ENCODE measurements at regions not wholly inside any gene's neighbourhood (a gene's known extent, or its start where the extent isn't known, plus 50 kb on each side); places are given as distances from the start of the nearest gene placed in this dataset.
A peak's percentile ranks its signal among the peaks of the same experiment; 100 is the strongest.

DNA sequence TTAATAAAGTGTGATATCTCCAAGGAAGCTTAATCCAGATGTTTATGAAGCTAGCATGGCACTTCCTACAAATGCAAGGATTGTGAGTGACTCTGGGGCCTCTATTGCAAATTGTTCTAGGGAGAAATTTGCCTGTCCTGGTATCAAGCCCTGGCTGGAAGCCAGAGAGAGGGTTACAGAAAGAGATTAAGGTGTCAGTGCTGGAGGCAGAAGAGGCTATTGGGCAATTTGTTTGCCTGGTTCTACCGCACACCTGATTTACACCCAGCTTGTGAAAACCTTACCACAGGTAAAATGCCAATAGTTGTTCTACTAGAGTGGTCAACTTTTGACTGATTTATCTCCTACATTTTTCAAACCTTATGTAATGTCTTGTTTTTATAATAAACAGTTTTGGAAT is 186.7 kb upstream of the FAT1 start:
- Histone ChIP-seq H3K4me1 (ENCODE audit: control insufficient read depth, insufficient read depth, low read length) (no peaks in the 10 kb centered on the region), H3K36me3 (ENCODE audit: control insufficient read depth, insufficient read depth, low read length) (no peaks in the 10 kb centered on the region), H3K9me3 (ENCODE audit: control insufficient read depth, low read depth, low read length) (no peaks in the 10 kb centered on the region), H3K27ac (ENCODE audit: low read length) (no peak overlapping the region), H3K27me3 (ENCODE audit: control insufficient read depth, insufficient read depth, low read length) (no peaks in the 10 kb centered on the region), H3K4me3 (ENCODE audit: low read length) (no peak overlapping the region)
- peak in 1 of 2 donors; percentile 18 for DNase-seq
- WGBS (ENCODE audit: insufficient coverage, low lambda C conversion rate): no CpG with 5 or more reads among the region's 1 CpG

DNA sequence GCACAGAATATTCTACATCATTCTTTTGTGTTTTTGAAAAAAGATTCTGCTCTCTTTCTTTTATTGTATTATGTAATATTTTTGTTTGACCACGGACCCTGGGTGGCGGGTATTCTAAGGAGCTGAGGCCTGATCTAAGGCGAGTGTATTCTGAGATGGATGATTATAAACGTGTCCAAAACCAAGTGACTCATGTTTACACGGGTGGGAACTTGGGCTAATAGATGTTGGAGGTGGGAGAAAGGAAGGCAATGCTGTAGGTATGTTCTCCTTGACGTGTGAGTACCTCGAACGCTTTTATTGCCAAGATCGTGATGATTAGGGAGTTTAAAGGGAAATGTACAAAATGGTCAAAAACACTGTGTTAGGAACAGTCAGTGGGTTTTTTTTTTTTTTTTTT is 188.9 kb upstream of the FAT1 start:
- H3K27ac ChIP-seq (ENCODE audit: low read length): no peak overlapping the region
- H3K27me3 ChIP-seq (ENCODE audit: control insufficient read depth, insufficient read depth, low read length): no peaks in the 10 kb centered on the region
- no peak overlapping the region for H3K4me3 ChIP-seq (ENCODE audit: low read length)
- DNase-seq: no peak
- WGBS (ENCODE audit: insufficient coverage, low lambda C conversion rate): 53% methylated on average over 3 of the region's 9 CpGs
- H3K4me1 ChIP-seq (ENCODE audit: control insufficient read depth, insufficient read depth, low read length): no peaks in the 10 kb centered on the region
- no peaks in the 10 kb centered on the region for H3K9me3 ChIP-seq (ENCODE audit: control insufficient read depth, low read depth, low read length)
- no peaks in the 10 kb centered on the region for H3K36me3 ChIP-seq (ENCODE audit: control insufficient read depth, insufficient read depth, low read length)

DNA sequence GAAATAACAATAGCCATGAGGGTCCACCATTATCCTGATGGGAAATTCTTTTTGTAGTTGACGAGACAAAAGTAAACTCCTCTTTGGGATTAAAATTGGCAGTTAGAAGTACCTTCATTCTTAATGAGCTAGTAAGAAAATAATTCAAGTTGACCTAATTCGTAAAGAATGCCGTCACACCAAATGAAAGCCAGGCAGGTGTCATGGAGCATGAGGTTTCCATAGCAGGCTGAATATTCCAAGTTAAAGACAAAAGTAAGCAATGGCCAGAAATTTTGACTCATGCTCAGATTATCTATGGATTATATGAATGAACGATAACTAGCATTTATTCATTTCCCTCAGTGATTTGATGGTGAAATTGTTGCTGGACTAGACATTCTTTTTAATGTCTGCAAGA is 192.2 kb upstream of the FAT1 start:
- H3K4me3 ChIP-seq (ENCODE audit: low read length): no peak overlapping the region
- H3K27ac ChIP-seq (ENCODE audit: low read length): no peak overlapping the region
- 100% methylated on average over 1 of the region's 4 CpGs for WGBS (ENCODE audit: insufficient coverage, low lambda C conversion rate)

DNA sequence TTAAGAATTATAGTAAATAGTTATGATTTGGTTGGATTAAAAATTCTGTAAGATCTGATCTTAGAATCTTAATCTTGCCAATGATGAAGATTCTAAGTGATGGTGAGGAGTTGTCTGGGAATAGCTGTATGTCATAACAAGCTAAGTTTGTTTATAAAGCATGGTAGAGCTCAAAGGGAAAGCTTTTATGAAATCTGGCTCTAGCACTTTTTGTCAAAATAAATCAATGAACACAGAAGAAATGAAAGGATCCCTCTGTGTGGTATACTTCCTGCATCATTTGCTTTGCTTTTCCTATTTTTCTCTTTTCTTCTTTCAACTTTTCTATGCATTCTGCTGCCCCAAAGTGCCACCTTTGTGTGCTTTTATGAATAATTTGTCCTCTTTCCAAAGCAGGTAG is 193.5 kb upstream of the FAT1 start:
- no peaks in the 10 kb centered on the region for H3K36me3 ChIP-seq (ENCODE audit: control insufficient read depth, insufficient read depth, low read length)
- no peak overlapping the region for H3K4me3 ChIP-seq (ENCODE audit: low read length)
- H3K4me1 ChIP-seq (ENCODE audit: control insufficient read depth, insufficient read depth, low read length): no peaks in the 10 kb centered on the region
- H3K9me3 ChIP-seq (ENCODE audit: control insufficient read depth, low read depth, low read length): peaks cover 4% of the 10 kb centered on the region
- H3K27me3 ChIP-seq (ENCODE audit: control insufficient read depth, insufficient read depth, low read length): no peaks in the 10 kb centered on the region
- H3K27ac ChIP-seq (ENCODE audit: low read length): no peak overlapping the region
- no peak for DNase-seq

More for the DNA sequence above, 192.2 kb upstream of the FAT1 start:
- Histone ChIP-seq H3K9me3 (ENCODE audit: control insufficient read depth, low read depth, low read length) (peaks cover 4% of the 10 kb centered on the region), H3K36me3 (ENCODE audit: control insufficient read depth, insufficient read depth, low read length) (no peaks in the 10 kb centered on the region), H3K4me1 (ENCODE audit: control insufficient read depth, insufficient read depth, low read length) (no peaks in the 10 kb centered on the region), H3K27me3 (ENCODE audit: control insufficient read depth, insufficient read depth, low read length) (no peaks in the 10 kb centered on the region)
- DNase-seq: no peak

DNA sequence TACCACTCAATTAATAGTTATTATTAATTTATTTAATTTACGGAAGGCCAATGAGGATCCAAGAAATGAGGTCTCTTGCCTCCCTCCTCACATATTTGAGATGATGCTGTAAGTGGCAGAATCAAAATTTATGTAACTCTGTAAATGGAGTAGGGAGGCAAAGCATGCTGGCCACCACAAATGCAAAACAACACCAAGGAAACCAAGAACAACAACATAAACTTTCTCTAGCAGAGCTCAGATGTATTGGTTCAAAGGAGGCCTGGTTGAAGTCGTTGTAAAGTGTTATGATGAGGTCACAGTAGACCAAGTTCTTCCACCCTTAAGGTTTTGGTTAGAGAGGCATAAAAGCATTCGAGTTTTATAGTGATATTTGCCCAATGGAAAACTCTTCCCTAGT is 194.8 kb upstream of the FAT1 start:
- H3K36me3 ChIP-seq (ENCODE audit: control insufficient read depth, insufficient read depth, low read length): no peaks in the 10 kb centered on the region
- no peak overlapping the region for H3K27ac ChIP-seq (ENCODE audit: low read length)
- H3K9me3 ChIP-seq (ENCODE audit: control insufficient read depth, low read depth, low read length): peaks cover 4% of the 10 kb centered on the region
- H3K4me3 ChIP-seq (ENCODE audit: low read length): no peak overlapping the region
- DNase-seq: no peak
- H3K27me3 ChIP-seq (ENCODE audit: control insufficient read depth, insufficient read depth, low read length): no peaks in the 10 kb centered on the region
- H3K4me1 ChIP-seq (ENCODE audit: control insufficient read depth, insufficient read depth, low read length): no peaks in the 10 kb centered on the region
- WGBS (ENCODE audit: insufficient coverage, low lambda C conversion rate): 100% methylated on average over 1 of the region's 3 CpGs

DNA sequence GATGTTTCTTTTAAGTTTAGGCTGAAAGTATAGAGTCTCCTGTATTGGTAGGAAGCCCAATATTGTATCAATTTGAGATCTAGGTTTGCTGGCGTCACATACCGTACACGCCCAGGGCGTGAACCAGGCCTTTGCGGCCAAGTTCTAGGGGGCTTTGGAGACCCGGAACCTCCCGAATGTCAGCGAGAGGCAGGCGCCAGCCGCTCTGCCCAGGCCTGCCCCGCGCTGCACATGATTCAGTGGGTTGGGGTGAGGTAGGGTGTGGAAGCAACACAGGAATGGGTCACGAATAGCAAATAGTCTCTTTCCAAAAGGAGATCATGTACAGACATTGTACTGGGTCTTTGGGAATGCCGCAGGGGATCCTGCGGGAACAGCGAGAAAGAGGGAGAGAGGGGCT is 195.7 kb upstream of the FAT1 start:
- Histone ChIP-seq H3K4me3 (ENCODE audit: low read length) (no peak overlapping the region), H3K36me3 (ENCODE audit: control insufficient read depth, insufficient read depth, low read length) (no peaks in the 10 kb centered on the region), H3K27ac (ENCODE audit: low read length) (no peak overlapping the region), H3K9me3 (ENCODE audit: control insufficient read depth, low read depth, low read length) (peaks cover 4% of the 10 kb centered on the region), H3K4me1 (ENCODE audit: control insufficient read depth, insufficient read depth, low read length) (no peaks in the 10 kb centered on the region), H3K27me3 (ENCODE audit: control insufficient read depth, insufficient read depth, low read length) (no peaks in the 10 kb centered on the region)
- WGBS (ENCODE audit: insufficient coverage, low lambda C conversion rate): 92% methylated on average over 4 of the region's 16 CpGs
- DNase-seq: no peak

DNA sequence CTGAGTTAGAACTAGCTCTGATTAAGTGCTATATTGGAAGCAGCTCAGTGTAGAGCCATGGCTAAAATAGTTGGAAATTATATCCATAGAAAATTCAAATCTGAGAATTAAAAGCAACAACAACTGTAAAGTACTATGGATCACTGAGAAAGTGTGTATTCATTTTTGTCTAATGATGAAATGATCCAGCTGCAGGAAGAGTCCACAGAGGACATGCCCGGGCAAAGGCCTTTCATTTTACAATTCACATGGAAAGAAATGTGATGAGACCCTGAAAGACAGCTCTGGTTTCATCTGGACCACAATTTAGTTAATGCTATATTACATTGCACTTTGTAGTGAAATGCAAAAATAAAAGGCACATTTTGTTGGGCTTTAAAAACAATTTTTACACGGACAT is 196.8 kb upstream of the FAT1 start:
- Histone ChIP-seq H3K36me3 (ENCODE audit: control insufficient read depth, insufficient read depth, low read length) (no peaks in the 10 kb centered on the region), H3K4me1 (ENCODE audit: control insufficient read depth, insufficient read depth, low read length) (no peaks in the 10 kb centered on the region), H3K27ac (ENCODE audit: low read length) (no peak overlapping the region), H3K4me3 (ENCODE audit: low read length) (no peak overlapping the region), H3K27me3 (ENCODE audit: control insufficient read depth, insufficient read depth, low read length) (no peaks in the 10 kb centered on the region), H3K9me3 (ENCODE audit: control insufficient read depth, low read depth, low read length) (peaks cover 4% of the 10 kb centered on the region)
- no peak for DNase-seq
- no CpG with 5 or more reads among the region's 2 CpGs for WGBS (ENCODE audit: insufficient coverage, low lambda C conversion rate)

DNA sequence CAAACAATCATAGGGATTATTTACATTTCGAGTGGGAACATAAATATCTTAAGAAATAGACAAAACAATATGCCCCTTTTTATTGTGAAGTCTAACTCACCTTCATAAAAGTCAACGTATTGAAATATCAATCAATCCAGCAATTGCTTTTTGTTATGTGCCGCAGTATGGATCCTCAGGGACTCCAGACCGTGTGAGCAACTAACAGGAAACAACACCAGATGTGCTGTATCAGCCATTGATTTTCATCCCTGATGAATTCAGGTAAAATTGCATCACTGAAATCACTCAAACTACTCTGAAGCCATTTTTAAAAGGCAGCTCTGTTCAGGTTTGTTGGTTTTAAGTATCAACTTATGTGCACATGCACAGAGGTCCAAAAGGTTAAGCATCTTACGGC is 197.3 kb upstream of the FAT1 start:
- H3K9me3 ChIP-seq (ENCODE audit: control insufficient read depth, low read depth, low read length): peaks cover 4% of the 10 kb centered on the region
- no peaks in the 10 kb centered on the region for H3K4me1 ChIP-seq (ENCODE audit: control insufficient read depth, insufficient read depth, low read length)
- no peak overlapping the region for H3K4me3 ChIP-seq (ENCODE audit: low read length)
- DNase-seq: no peak
- H3K27me3 ChIP-seq (ENCODE audit: control insufficient read depth, insufficient read depth, low read length): no peaks in the 10 kb centered on the region
- no CpG with 5 or more reads among the region's 5 CpGs for WGBS (ENCODE audit: insufficient coverage, low lambda C conversion rate)
- H3K27ac ChIP-seq (ENCODE audit: low read length): no peak overlapping the region
- H3K36me3 ChIP-seq (ENCODE audit: control insufficient read depth, insufficient read depth, low read length): no peaks in the 10 kb centered on the region

DNA sequence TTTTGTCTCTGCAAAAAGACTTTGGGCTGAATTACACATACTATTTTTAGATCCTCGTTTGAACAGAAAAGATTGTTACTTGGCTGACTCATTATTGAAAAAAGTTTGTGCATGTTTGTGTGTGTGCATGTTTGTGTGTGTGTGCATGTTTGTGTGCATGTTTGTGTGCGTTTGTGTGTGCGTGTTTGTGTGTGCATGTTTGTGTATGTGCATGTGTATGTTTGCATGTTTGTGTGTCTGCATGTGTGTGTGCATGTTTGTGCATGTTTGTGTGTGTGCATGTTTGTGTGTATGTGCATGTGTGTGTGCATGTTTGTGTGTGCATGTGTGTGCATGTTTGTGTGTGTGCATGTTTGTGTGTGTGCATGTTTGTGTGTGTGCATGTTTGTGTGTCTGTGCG is 201.1 kb upstream of the FAT1 start:
- no peak for DNase-seq
- Histone ChIP-seq H3K36me3 (ENCODE audit: control insufficient read depth, insufficient read depth, low read length) (no peaks in the 10 kb centered on the region), H3K9me3 (ENCODE audit: control insufficient read depth, low read depth, low read length) (no peaks in the 10 kb centered on the region), H3K27me3 (ENCODE audit: control insufficient read depth, insufficient read depth, low read length) (no peaks in the 10 kb centered on the region), H3K27ac (ENCODE audit: low read length) (no peak overlapping the region), H3K4me3 (ENCODE audit: low read length) (no peak overlapping the region), H3K4me1 (ENCODE audit: control insufficient read depth, insufficient read depth, low read length) (no peaks in the 10 kb centered on the region)
- WGBS (ENCODE audit: insufficient coverage, low lambda C conversion rate): no CpG with 5 or more reads among the region's 4 CpGs

DNA sequence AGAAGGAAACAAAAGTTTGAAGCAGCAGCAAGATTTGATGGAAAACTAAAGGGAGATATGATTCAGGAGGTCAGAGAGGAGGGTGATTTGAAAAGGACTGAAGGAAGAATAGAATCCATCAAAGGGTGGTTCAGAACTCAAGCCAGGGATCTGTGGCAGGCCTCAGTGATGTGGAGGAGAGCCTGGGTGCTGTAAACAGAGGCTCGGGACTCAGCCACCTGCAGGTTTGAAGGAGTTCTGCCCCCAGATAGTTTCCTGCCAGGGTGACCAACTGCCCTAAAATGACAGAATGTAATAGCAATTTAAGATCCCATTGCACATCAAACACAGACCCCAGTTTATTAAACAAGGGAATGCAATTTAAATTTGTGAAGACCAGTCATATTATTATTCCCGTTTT is 204.0 kb upstream of the FAT1 start:
- 100% methylated on average over 1 of the region's 2 CpGs for WGBS (ENCODE audit: insufficient coverage, low lambda C conversion rate)
- no peak for DNase-seq

DNA sequence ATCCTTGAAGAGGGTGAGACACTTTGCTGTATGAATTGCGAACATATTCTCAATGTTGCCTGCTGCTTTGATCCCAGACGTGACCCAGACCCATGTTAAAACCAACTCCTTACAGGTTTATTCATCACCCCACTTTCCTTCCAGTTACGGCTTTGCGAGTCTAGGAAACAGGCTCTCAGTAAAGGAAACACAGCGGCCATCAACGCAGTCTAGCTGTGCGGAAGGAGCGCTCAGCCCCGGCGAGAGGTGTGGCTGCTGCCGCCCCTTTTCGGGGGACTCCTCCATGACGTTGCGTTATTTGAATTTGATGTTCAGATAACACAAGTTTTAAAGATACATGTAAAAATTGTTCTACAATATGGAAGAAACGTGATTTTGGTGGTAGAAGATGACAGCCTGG is 206.4 kb upstream of the FAT1 start:
- H3K27ac ChIP-seq (ENCODE audit: low read length): no peak overlapping the region
- WGBS (ENCODE audit: insufficient coverage, low lambda C conversion rate): 93% methylated on average over 4 of the region's 15 CpGs
- no peak for DNase-seq
- H3K36me3 ChIP-seq (ENCODE audit: control insufficient read depth, insufficient read depth, low read length): no peaks in the 10 kb centered on the region
- no peak overlapping the region for H3K4me3 ChIP-seq (ENCODE audit: low read length)
- peaks cover 11% of the 10 kb centered on the region for H3K4me1 ChIP-seq (ENCODE audit: control insufficient read depth, insufficient read depth, low read length)
- H3K27me3 ChIP-seq (ENCODE audit: control insufficient read depth, insufficient read depth, low read length): no peaks in the 10 kb centered on the region
- peaks cover 4% of the 10 kb centered on the region for H3K9me3 ChIP-seq (ENCODE audit: control insufficient read depth, low read depth, low read length)

More for the DNA sequence above, 204.0 kb upstream of the FAT1 start:
- no peaks in the 10 kb centered on the region for H3K4me1 ChIP-seq (ENCODE audit: control insufficient read depth, insufficient read depth, low read length)
- no peak overlapping the region for H3K4me3 ChIP-seq (ENCODE audit: low read length)
- peaks cover 4% of the 10 kb centered on the region for H3K9me3 ChIP-seq (ENCODE audit: control insufficient read depth, low read depth, low read length)
- H3K27me3 ChIP-seq (ENCODE audit: control insufficient read depth, insufficient read depth, low read length): no peaks in the 10 kb centered on the region
- no peak overlapping the region for H3K27ac ChIP-seq (ENCODE audit: low read length)
- H3K36me3 ChIP-seq (ENCODE audit: control insufficient read depth, insufficient read depth, low read length): no peaks in the 10 kb centered on the region
